Fibroblast of pulmonary artery (primary cell): ENCODE measurements at regions not wholly inside any gene's neighbourhood (a gene's known extent, or its start where the extent isn't known, plus 50 kb on each side); places are given as distances from the start of the nearest gene placed in this dataset.

Experiments used
- DNase-seq: peaks from one replicate; pipeline ENCODE4 v3.0.0-alpha.2; 2010; ENCODE audit warnings: low read depth
- H3K4me3 ChIP-seq: replicated peaks from 2 replicates; pipeline ENCODE4 v1.5.1; 2011; ENCODE audit warnings: low read depth, mild to moderate bottlenecking, control low read depth, low read length, moderate library complexity
- CTCF ChIP-seq: IDR thresholded peaks from 2 replicates; pipeline ENCODE4 v1.5.1; 2011; ENCODE audit warnings: mild to moderate bottlenecking, control low read depth, low read length, inconsistent platforms; ENCODE audit errors: missing control alignments

DNA sequence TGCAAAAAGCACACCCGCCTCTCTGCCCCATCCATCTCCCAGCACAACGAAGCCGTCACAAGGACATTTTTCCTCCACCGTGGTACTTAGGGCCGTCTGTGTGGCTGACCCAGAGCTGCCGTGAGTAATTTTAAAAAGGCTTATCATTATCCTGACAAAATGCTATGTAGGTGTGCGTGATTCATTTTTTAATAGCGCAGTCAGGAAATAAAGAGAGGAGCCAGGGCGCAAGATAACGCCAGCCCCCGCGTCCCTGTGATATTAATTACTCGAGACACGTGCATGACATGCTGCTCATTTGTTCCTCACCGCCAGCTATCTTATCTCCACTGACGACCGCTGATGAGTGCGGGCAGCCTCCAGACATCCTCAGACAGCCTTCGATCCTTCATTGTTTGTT is 332.7 kb upstream of the PFKP start:
- DNase-seq: no peak
- no peak overlapping the region for H3K4me3 ChIP-seq
- TF ChIP-seq CTCF: no peak

GRCh38 chr10:2733278-2733963 is 333.9 kb upstream of the PFKP start:
- no peak for TF ChIP-seq CTCF
- DNase-seq: no peak
- H3K4me3 ChIP-seq: no peak overlapping the region

- no peak for DNase-seq
- TF ChIP-seq CTCF: no peak
- no peak overlapping the region for H3K4me3 ChIP-seq
Measured at GRCh38 chr10:2731940-2732339, 335.4 kb upstream of the PFKP start.

GRCh38 chr10:2729197-2729596 is 338.2 kb upstream of the PFKP start:
- DNase-seq: no peak
- H3K4me3 ChIP-seq: no peak overlapping the region
- TF ChIP-seq CTCF: no peak

GRCh38 chr10:2728087-2728486 is 339.3 kb upstream of the PFKP start:
- no peak for DNase-seq
- no peak overlapping the region for H3K4me3 ChIP-seq
- no peak for TF ChIP-seq CTCF

- TF ChIP-seq CTCF: no peak
- H3K4me3 ChIP-seq: no peak overlapping the region
- DNase-seq: no peak
Measured at GRCh38 chr10:2716596-2716995, 350.8 kb upstream of the PFKP start.

- H3K4me3 ChIP-seq: no peak overlapping the region
- DNase-seq: no peak
- no peak for TF ChIP-seq CTCF
Measured at GRCh38 chr10:2714597-2714996, 352.8 kb upstream of the PFKP start.
